Prostate gland (tissue), 2 donors: ENCODE measurements at regions not wholly inside any gene's neighbourhood (a gene's known extent, or its start where the extent isn't known, plus 50 kb on each side); places are given as distances from the start of the nearest gene placed in this dataset.

ENCODE experiments used
- DNase-seq: peaks from one replicate; pipeline ENCODE4 v3.0.0-alpha.2; 2019; ENCODE audit warnings: low spot score
- H3K27ac ChIP-seq, 2 donors: fragments of 200-600 bp; sonication (generic); 2 replicates each; pipeline ENCODE4 v1.5.1; 2017 to 2019
- H3K27me3 ChIP-seq: fragments of 200-600 bp; sonication (generic); replicated peaks from 2 replicates; pipeline ENCODE4 v1.5.1; 2019; ENCODE audit not compliant: insufficient read depth
- H3K36me3 ChIP-seq, 2 donors: fragments of 200-600 bp; sonication (generic); 1 replicate in 1 of 2; 2 replicates in 1 of 2; pipeline versions ENCODE4 v1.5.1 to v1.8.1; 2017 to 2019
- H3K4me1 ChIP-seq: fragments of 200-600 bp; sonication (generic); replicated peaks from 2 replicates; pipeline ENCODE4 v1.5.1; 2019
- H3K4me3 ChIP-seq, 2 donors: fragments of 200-600 bp; sonication (generic); 2 replicates each; pipeline ENCODE4 v1.5.1; 2017 to 2019
- H3K9me3 ChIP-seq: fragments of 200-600 bp; sonication (generic); 2 replicates; pipeline ENCODE4 v1.5.1; 2017
- CTCF ChIP-seq, 4 experiments: fragments of 200-600 bp in 2 of 4; fragments of 450-650 bp in 2 of 4; sonication (generic) in 2 of 4; IDR thresholded peaks; 1 replicate in 3 of 4; 2 replicates in 1 of 4; pipeline ENCODE4 v1.5.1; 2016 to 2019; ENCODE audit warnings: antibody characterized with exemption in 4 of 4, mild to moderate bottlenecking in 2 of 4, moderate library complexity in 2 of 4
- POLR2A ChIP-seq: fragments of 450-650 bp; IDR thresholded peaks from one replicate; pipeline ENCODE4 v1.6.1; 2016; ENCODE audit warnings: antibody characterized with exemption, mild to moderate bottlenecking
- POLR2AphosphoS5 ChIP-seq: sonication (generic); formaldehyde crosslinking; IDR thresholded peaks from one replicate; pipeline ENCODE4 v1.6.1; 2017; ENCODE audit warnings: antibody characterized with exemption
- WGBS: methylation state at CpG from one replicate; pipeline ENCODE4 v1.1.5; 2018; 5-methylcytosine and 5-hydroxymethylcytosine counted together
- intact Hi-C: fragments of 100-400 bp; cut with DNase I; formaldehyde crosslinking; loops from one replicate; pipeline ENCODE4 v1.14.2; 2022

GRCh38 chr5:126235628-126236027, 187.6 kb upstream of the GRAMD2B start:
- TF ChIP-seq POLR2AphosphoS5 (no peak), CTCF (IDR thresholded peaks at IDR 0.05) (no peak), POLR2A (no peak)
- H3K36me3 ChIP-seq: no peaks in the 10 kb centered on the region

GRCh38 chr5:126236994-126237393, 186.2 kb upstream of the GRAMD2B start:
- H3K9me3 ChIP-seq: no peaks in the 10 kb centered on the region
- WGBS: 64% methylated on average over 2 of the region's 2 CpGs
- H3K4me3 ChIP-seq: no peak overlapping the region
- DNase-seq: no peak
- no peak overlapping the region for H3K27ac ChIP-seq
- intact Hi-C loops: no loop called here
- H3K4me1 ChIP-seq: no peaks in the 10 kb centered on the region
- TF ChIP-seq POLR2A (no peak), CTCF (IDR thresholded peaks at IDR 0.05) (no peak), POLR2AphosphoS5 (no peak)
- H3K27me3 ChIP-seq: no peaks in the 10 kb centered on the region
- no peaks in the 10 kb centered on the region for H3K36me3 ChIP-seq

More at GRCh38 chr5:126235628-126236027, 187.6 kb upstream of the GRAMD2B start:
- no peaks in the 10 kb centered on the region for H3K27me3 ChIP-seq
- WGBS: 93% methylated on average over 7 of the region's 7 CpGs
- intact Hi-C loops: no loop called here
- no peak for DNase-seq
- H3K9me3 ChIP-seq: no peaks in the 10 kb centered on the region
- no peak overlapping the region for H3K4me3 ChIP-seq
- H3K4me1 ChIP-seq: no peaks in the 10 kb centered on the region
- no peak overlapping the region for H3K27ac ChIP-seq

- Histone ChIP-seq H3K36me3 (no peaks in the 10 kb centered on the region), H3K9me3 (no peaks in the 10 kb centered on the region), H3K4me1 (no peaks in the 10 kb centered on the region), H3K27me3 (no peaks in the 10 kb centered on the region), H3K4me3 (no peak overlapping the region), H3K27ac (no peak overlapping the region)
- no peak for DNase-seq
- intact Hi-C loops: no loop called here
- TF ChIP-seq POLR2AphosphoS5 (no peak), POLR2A (no peak), CTCF (IDR thresholded peaks at IDR 0.05) (no peak)
- WGBS: 82% methylated on average over 1 of the region's 1 CpG
Observed at GRCh38 chr5:126248611-126249010, 174.6 kb upstream of the GRAMD2B start.

- Histone ChIP-seq H3K27ac (no peak overlapping the region), H3K27me3 (no peaks in the 10 kb centered on the region), H3K4me1 (no peaks in the 10 kb centered on the region), H3K36me3 (no peaks in the 10 kb centered on the region), H3K9me3 (no peaks in the 10 kb centered on the region), H3K4me3 (no peak overlapping the region)
- WGBS: 90% methylated on average over 3 of the region's 3 CpGs
- intact Hi-C loops: no loop called here
- DNase-seq: no peak
- TF ChIP-seq POLR2AphosphoS5: no peak
- TF ChIP-seq POLR2A: no peak
- no peak for TF ChIP-seq CTCF (IDR thresholded peaks at IDR 0.05)
Observed at GRCh38 chr5:126251024-126251423, 172.2 kb upstream of the GRAMD2B start.

GRCh38 chr5:126253406-126253805, 169.8 kb upstream of the GRAMD2B start:
- TF ChIP-seq POLR2A (no peak), CTCF (IDR thresholded peaks at IDR 0.05) (no peak), POLR2AphosphoS5 (no peak)
- H3K4me3 ChIP-seq: no peak overlapping the region
- intact Hi-C loops: no loop called here
- no peaks in the 10 kb centered on the region for H3K27me3 ChIP-seq
- WGBS: 69% methylated on average over 1 of the region's 1 CpG
- DNase-seq: no peak
- no peaks in the 10 kb centered on the region for H3K36me3 ChIP-seq
- no peak overlapping the region for H3K27ac ChIP-seq
- no peaks in the 10 kb centered on the region for H3K9me3 ChIP-seq
- H3K4me1 ChIP-seq: no peaks in the 10 kb centered on the region
